ENCODE measurements at regions not wholly inside any gene's neighbourhood (a gene's known extent, or its start where the extent isn't known, plus 50 kb on each side); places are given as distances from the start of the nearest gene placed in this dataset.

- TF ChIP-seq EZH2phosphoT487 (IDR thresholded peaks at IDR 0.05; ENCODE audit: unreplicated experiment): no peak
- no peak for TF ChIP-seq CTCF (conservative IDR thresholded peaks at IDR 0.05; ENCODE audit: low read depth in 2 of 2)
- TF ChIP-seq JUNB (IDR thresholded peaks at IDR 0.05; ENCODE audit: unreplicated experiment): no peak
- no peak for TF ChIP-seq POLR2AphosphoS5 (IDR thresholded peaks at IDR 0.05; ENCODE audit: low read depth)
- TF ChIP-seq CREB1 (CRISPR knock-in tag; IDR thresholded peaks at IDR 0.05; ENCODE audit: low read depth): no peak
- TF ChIP-seq, protein P1, sequence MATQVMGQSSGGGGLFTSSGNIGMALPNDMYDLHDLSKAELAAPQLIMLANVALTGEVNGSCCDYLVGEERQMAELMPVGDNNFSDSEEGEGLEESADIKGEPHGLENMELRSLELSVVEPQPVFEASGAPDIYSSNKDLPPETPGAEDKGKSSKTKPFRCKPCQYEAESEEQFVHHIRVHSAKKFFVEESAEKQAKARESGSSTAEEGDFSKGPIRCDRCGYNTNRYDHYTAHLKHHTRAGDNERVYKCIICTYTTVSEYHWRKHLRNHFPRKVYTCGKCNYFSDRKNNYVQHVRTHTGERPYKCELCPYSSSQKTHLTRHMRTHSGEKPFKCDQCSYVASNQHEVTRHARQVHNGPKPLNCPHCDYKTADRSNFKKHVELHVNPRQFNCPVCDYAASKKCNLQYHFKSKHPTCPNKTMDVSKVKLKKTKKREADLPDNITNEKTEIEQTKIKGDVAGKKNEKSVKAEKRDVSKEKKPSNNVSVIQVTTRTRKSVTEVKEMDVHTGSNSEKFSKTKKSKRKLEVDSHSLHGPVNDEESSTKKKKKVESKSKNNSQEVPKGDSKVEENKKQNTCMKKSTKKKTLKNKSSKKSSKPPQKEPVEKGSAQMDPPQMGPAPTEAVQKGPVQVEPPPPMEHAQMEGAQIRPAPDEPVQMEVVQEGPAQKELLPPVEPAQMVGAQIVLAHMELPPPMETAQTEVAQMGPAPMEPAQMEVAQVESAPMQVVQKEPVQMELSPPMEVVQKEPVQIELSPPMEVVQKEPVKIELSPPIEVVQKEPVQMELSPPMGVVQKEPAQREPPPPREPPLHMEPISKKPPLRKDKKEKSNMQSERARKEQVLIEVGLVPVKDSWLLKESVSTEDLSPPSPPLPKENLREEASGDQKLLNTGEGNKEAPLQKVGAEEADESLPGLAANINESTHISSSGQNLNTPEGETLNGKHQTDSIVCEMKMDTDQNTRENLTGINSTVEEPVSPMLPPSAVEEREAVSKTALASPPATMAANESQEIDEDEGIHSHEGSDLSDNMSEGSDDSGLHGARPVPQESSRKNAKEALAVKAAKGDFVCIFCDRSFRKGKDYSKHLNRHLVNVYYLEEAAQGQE (IDR thresholded peaks at IDR 0.05; ENCODE audit: unreplicated experiment): no peak
- no peak for TF ChIP-seq EZH2 (IDR thresholded peaks at IDR 0.05; ENCODE audit: low read depth, unreplicated experiment)
- no peak for TF ChIP-seq ZNF114 (CRISPR knock-in tag; IDR thresholded peaks at IDR 0.05)
Measured at GRCh38 chr7:69411018-69411417, 187.3 kb upstream of the AUTS2 start.
